ENCODE measurements at regions not wholly inside any gene's neighbourhood (a gene's known extent, or its start where the extent isn't known, plus 50 kb on each side); places are given as distances from the start of the nearest gene placed in this dataset.

DNA sequence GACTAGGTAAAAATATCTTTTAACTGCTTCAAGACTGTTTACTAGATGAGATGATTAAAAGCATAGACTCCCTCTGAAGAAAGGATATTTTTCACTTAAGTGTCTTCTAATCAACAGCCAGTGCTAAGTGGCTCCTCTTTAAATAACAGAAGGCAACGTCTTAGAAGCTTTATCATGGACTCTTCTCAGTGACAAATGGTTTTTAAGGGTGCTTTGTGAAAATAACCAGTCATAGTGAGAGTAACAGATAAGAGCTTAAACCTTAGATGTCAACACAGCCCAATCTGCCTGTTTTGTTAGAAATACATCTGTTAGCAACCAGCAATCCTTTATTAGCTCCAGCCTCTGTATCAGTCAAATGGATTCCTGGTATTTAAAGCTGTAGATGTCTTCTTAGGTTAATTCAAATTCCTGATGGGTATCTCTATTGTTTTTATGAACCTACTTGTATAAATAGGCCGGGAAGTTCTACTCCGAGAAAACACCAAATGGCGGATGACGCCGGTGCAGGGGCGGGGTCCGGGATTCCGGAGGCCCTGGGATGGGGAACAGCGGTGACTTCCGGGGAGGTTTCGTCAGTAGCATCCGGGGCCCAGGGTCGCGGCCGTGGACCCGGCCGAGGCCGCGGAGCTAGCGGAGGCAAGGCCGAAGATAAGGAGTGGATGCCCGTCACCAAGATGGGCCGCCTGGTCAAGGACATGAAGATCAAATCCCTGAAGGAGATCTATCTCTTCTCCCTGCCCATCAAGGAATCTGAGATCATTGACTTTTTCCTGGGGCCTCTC lies 285.4 kb downstream of the GPR37 start:
- TF ChIP-seq, protein P1, sequence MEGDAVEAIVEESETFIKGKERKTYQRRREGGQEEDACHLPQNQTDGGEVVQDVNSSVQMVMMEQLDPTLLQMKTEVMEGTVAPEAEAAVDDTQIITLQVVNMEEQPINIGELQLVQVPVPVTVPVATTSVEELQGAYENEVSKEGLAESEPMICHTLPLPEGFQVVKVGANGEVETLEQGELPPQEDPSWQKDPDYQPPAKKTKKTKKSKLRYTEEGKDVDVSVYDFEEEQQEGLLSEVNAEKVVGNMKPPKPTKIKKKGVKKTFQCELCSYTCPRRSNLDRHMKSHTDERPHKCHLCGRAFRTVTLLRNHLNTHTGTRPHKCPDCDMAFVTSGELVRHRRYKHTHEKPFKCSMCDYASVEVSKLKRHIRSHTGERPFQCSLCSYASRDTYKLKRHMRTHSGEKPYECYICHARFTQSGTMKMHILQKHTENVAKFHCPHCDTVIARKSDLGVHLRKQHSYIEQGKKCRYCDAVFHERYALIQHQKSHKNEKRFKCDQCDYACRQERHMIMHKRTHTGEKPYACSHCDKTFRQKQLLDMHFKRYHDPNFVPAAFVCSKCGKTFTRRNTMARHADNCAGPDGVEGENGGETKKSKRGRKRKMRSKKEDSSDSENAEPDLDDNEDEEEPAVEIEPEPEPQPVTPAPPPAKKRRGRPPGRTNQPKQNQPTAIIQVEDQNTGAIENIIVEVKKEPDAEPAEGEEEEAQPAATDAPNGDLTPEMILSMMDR (IDR thresholded peaks at IDR 0.05) = no peak
- no peak for TF ChIP-seq POLR2A (IDR thresholded peaks at IDR 0.05)
